ENCODE measurements at regions not wholly inside any gene's neighbourhood (a gene's known extent, or its start where the extent isn't known, plus 50 kb on each side); places are given as distances from the start of the nearest gene placed in this dataset.

DNA sequence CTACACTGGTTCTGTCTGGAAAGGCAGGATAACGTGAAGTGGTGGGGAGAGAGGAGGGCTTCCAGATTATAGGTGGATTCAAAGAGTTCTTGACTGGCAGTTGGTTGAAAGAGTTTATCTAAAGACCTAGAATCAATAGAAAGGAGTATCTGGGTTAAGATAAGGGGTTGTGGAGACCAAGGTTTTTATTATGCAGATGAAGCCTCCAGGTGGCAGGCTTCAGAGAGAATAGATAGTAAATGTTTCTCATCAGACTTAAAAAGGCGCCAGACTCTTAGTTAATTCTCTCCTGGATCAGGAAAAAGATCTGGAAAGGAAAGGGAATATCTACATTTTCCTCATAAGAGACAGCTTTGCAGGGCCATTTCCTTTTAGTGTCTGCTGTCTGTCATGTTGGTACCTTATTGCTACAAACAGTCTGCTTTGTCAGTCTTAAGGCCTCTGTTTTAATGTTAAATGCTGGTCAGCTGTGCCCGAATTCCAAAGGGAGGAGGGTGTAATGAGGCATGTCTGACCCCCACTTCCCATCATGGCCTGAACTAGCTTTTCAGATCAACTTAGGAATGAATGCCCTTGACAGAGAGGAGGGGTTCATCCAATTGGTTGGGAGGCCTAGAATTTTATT, 401.3 kb downstream of the FUT8 start:
- TF ChIP-seq CTCF (IDR thresholded peaks at IDR 0.05), result no peak
- no peak for TF ChIP-seq ZFX (IDR thresholded peaks at IDR 0.05; ENCODE audit: borderline replicate concordance)

Measured in 22Rv1 (cell line).